NCI-H460 (cell line): ENCODE measurements at regions not wholly inside any gene's neighbourhood (a gene's known extent, or its start where the extent isn't known, plus 50 kb on each side); places are given as distances from the start of the nearest gene placed in this dataset.

ENCODE experiments used
- DNase-seq: peaks from one replicate; pipeline ENCODE4 v3.0.0-alpha.2; 2016; ENCODE audit warnings: low read depth; ENCODE audit errors: extremely low read depth

- DNase-seq = no peak
These were observed 302.1 kb downstream of the MAP2K6 start for GRCh38 chr17:69716556-69716955.

GRCh38 chr17:69717214-69717613 lies 302.7 kb downstream of the MAP2K6 start:
- DNase-seq = no peak

- DNase-seq = no peak
These were observed 303.3 kb downstream of the MAP2K6 start for GRCh38 chr17:69717819-69718218.

- DNase-seq = no peak
These were observed 305.1 kb downstream of the MAP2K6 start for GRCh38 chr17:69719474-69720048.

- DNase-seq = no peak
These were observed 308.0 kb downstream of the MAP2K6 start for GRCh38 chr17:69722518-69722917.

- no peak for DNase-seq
These were observed 308.8 kb downstream of the MAP2K6 start for GRCh38 chr17:69723316-69723715.

GRCh38 chr17:69723741-69724140 lies 309.2 kb downstream of the MAP2K6 start:
- peak; percentile 16 for DNase-seq

- DNase-seq = no peak
These were observed 309.7 kb downstream of the MAP2K6 start for GRCh38 chr17:69724238-69724637.

GRCh38 chr17:69725146-69725545 lies 310.6 kb downstream of the MAP2K6 start:
- no peak for DNase-seq

GRCh38 chr17:69728816-69729215 lies 314.3 kb downstream of the MAP2K6 start:
- no peak for DNase-seq

GRCh38 chr17:69729944-69730343 lies 315.4 kb downstream of the MAP2K6 start:
- DNase-seq = no peak

- no peak for DNase-seq
These were observed 317.9 kb downstream of the MAP2K6 start for GRCh38 chr17:69732272-69732918.

GRCh38 chr17:69733171-69734012 lies 318.9 kb downstream of the MAP2K6 start:
- peak; percentile 24 for DNase-seq

- no peak for DNase-seq
These were observed 320.2 kb downstream of the MAP2K6 start for GRCh38 chr17:69734656-69735055.

- no peak for DNase-seq
These were observed 320.8 kb downstream of the MAP2K6 start for GRCh38 chr17:69735285-69735684.

- DNase-seq = no peak
These were observed 328.6 kb downstream of the MAP2K6 start for GRCh38 chr17:69743091-69743490.

- DNase-seq = no peak
These were observed 330.1 kb downstream of the MAP2K6 start for GRCh38 chr17:69744512-69745070.

- no peak for DNase-seq
These were observed 325.1 kb upstream of the KCNJ16 start for GRCh38 chr17:69749911-69750310.

- no peak for DNase-seq
These were observed 317.2 kb upstream of the KCNJ16 start for GRCh38 chr17:69757688-69758430.

GRCh38 chr17:69760562-69760961 lies 314.5 kb upstream of the KCNJ16 start:
- DNase-seq = no peak

- DNase-seq = no peak
These were observed 314.0 kb upstream of the KCNJ16 start for GRCh38 chr17:69761011-69761410.
